Heart left ventricle (tissue), 16 donors: ENCODE measurements at regions not wholly inside any gene's neighbourhood (a gene's known extent, or its start where the extent isn't known, plus 50 kb on each side); places are given as distances from the start of the nearest gene placed in this dataset.

Experiments
- ATAC-seq, 4 donors: fragments of 200-7000 bp; cut with Tn5 transposase; one replicate each; pipeline ENCODE4 v1.9.1; 2020 to 2022; ENCODE audit warnings: moderate library complexity in 4 of 4, mild to moderate bottlenecking in 3 of 4, moderate number of reproducible peaks in 1 of 4
- DNase-seq, 5 donors: peaks; one replicate each; pipeline ENCODE4 v3.0.0-alpha.2; 2020
- H3K27ac ChIP-seq, 12 donors: fragments of 200-600 bp; sonication (generic) in 4 of 12; one replicate each; pipeline versions ENCODE4 v1.5.0 to v1.8.0; 2016 to 2022; ENCODE audit warnings: mild to moderate bottlenecking in 2 of 12
- H3K27me3 ChIP-seq, 9 donors: fragments of 200-600 bp; sonication (generic) in 2 of 9; one replicate each; pipeline versions ENCODE4 v1.5.1 to v1.8.0; 2016 to 2022; ENCODE audit warnings: mild to moderate bottlenecking in 3 of 9
- H3K36me3 ChIP-seq, 9 donors: fragments of 200-600 bp; sonication (generic) in 2 of 9; one replicate each; pipeline versions ENCODE4 v1.5.0 to v1.8.0; 2018 to 2022; ENCODE audit warnings: mild to moderate bottlenecking in 2 of 9
- H3K4me1 ChIP-seq, 12 donors: fragments of 200-600 bp; sonication (generic) in 4 of 12; one replicate each; pipeline versions ENCODE4 v1.5.0 to v1.8.0; 2016 to 2022; ENCODE audit warnings: mild to moderate bottlenecking in 3 of 12
- H3K4me3 ChIP-seq, 12 donors: fragments of 200-600 bp; sonication (generic) in 4 of 12; one replicate each; pipeline versions ENCODE4 v1.5.0 to v1.8.0; 2017 to 2022; ENCODE audit warnings: mild to moderate bottlenecking in 9 of 12, moderate library complexity in 4 of 12
- H3K9me3 ChIP-seq, 12 donors: fragments of 200-600 bp; sonication (generic) in 4 of 12; one replicate each; pipeline versions ENCODE4 v1.5.0 to v1.8.0; 2016 to 2022; ENCODE audit warnings: mild to moderate bottlenecking in 1 of 12
- POLR2A ChIP-seq, 2 donors: fragments of 450-650 bp; IDR thresholded peaks; one replicate each; pipeline ENCODE4 v1.6.1; 2017; ENCODE audit warnings: antibody characterized with exemption in 2 of 2, mild to moderate bottlenecking in 2 of 2, moderate library complexity in 2 of 2
- WGBS, 4 donors: extraction: QIAGEN DNeasy Blood & Tissue Kit in 2 of 4; methylation state at CpG; one replicate each; pipeline versions ENCODE4 v1.1.5 to v1.1.7; 2013 to 2018; 5-methylcytosine and 5-hydroxymethylcytosine counted together
- intact Hi-C, 10 donors: fragments of 100-400 bp; cut with DNase I; formaldehyde crosslinking; loops; one replicate each; pipeline versions ENCODE4 v1.11.1 to v1.14.2; 2022
- TF ChIP-seq, protein P1 (sequence below), 12 donors: fragments of 200-600 bp; sonication (generic) in 4 of 12; IDR thresholded peaks; one replicate each; pipeline versions ENCODE4 v1.5.0 to v1.8.0; 2018 to 2022; ENCODE audit warnings: antibody characterized with exemption in 12 of 12, mild to moderate bottlenecking in 5 of 12
- donor health status: ischemic (EF 13 %, LVEDD 7.1; RV severe dilation, severe dysfunction).
- donor health status: healthy with polysubstance abuse.
- donor health status: DM: no; HTN: yes; CAD: no.
- donor health status: DM: no; HTN: no; CAD: no.
- donor health status: ischemic (EF 25% LVEDD 6.9; RV normal size, moderate dysfunction).
- donor health status: ischemic (EF 25% LVEDD 5.7; RV mildly dilated, moderate dysfunction).
- donor health status: healthy.
- donor health status: DM: yes; HTN: yes; CAD: no.
- donor health status: ischemic (EF 35%, LVEDD 5.7; RV mildly dilated, moderate dysfunction).
- donor health status: nonischemic (EF 11% LVEDD 7.7; RV severe dilation, severe dysfunction).
- donor health status: DM: yes; HTN: yes; CAD: no.
- donor health status: PGD.
- donor health status: ischemic (EF 29% LVEDD 5.4; RV normal size, mild dysfunction).
- donor health status: nonischemic (EF 23%, LVEDD 6.1; RV moderate dilation, normal function).

DNA sequence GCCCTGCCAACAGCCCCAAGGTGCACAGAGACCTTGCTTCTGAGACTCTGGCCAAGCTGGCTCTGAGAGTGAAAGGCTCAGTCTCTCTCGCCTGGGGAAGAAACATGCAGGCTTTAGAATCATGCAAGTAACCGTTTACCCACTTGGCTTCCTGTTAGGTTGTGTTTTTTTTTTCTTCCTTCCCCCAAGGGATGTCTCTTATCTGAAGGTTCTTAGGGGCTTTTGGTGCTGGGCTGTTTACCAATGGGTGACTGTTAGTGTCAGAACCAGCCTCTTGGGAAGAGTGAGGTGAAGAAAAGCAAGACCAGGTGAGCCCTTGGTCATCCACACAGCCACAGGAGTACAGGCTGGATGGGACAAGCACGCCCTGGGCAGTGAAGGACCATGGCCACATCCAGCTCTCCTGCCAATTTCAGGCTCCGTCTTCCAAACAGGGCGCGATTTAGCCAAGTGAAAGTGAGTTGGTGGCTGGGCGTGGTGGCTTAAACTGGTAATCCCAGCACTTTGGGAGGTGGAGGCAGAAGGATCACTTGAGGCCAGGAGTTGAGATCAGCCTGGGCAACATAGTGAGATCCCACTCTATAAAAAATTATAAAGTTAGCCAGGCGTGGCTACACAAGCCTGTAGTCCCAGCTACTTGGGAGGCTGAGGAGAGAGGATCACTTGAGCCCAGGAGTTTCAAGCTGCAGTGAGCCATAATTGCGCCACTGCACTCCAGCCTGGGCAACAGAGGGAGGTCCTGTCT lies 76.3 kb upstream of the CUX1 start:
- H3K4me3 ChIP-seq, result no peak overlapping the region
- WGBS, 4 donors, result 70 to 74% (median 73%) methylated on average over 9 of the region's 9 CpGs
- intact Hi-C loops, result loop anchor here in 6 of 10 donors (5.0 kb wide), 4 partner anchors 71 to 531 kb away; partner anchors contain the start of gene CUX1 (in 1 of the 6)
- peaks cover 0 to 8% (median 0%) of the 10 kb centered on the region in 9 donors for H3K27me3 ChIP-seq
- no peaks in the 10 kb centered on the region for H3K9me3 ChIP-seq
- H3K4me1 ChIP-seq, result peaks cover 0 to 30% (median 3%) of the 10 kb centered on the region in 12 donors
- TF ChIP-seq, protein P1, sequence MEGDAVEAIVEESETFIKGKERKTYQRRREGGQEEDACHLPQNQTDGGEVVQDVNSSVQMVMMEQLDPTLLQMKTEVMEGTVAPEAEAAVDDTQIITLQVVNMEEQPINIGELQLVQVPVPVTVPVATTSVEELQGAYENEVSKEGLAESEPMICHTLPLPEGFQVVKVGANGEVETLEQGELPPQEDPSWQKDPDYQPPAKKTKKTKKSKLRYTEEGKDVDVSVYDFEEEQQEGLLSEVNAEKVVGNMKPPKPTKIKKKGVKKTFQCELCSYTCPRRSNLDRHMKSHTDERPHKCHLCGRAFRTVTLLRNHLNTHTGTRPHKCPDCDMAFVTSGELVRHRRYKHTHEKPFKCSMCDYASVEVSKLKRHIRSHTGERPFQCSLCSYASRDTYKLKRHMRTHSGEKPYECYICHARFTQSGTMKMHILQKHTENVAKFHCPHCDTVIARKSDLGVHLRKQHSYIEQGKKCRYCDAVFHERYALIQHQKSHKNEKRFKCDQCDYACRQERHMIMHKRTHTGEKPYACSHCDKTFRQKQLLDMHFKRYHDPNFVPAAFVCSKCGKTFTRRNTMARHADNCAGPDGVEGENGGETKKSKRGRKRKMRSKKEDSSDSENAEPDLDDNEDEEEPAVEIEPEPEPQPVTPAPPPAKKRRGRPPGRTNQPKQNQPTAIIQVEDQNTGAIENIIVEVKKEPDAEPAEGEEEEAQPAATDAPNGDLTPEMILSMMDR (IDR thresholded peaks at IDR 0.05), result no peak
- no peak for TF ChIP-seq POLR2A (IDR thresholded peaks at IDR 0.05)
- ATAC-seq, result no peak
- H3K27ac ChIP-seq, result no peak overlapping the region
- H3K36me3 ChIP-seq, result no peaks in the 10 kb centered on the region
- DNase-seq, result no peak

DNA sequence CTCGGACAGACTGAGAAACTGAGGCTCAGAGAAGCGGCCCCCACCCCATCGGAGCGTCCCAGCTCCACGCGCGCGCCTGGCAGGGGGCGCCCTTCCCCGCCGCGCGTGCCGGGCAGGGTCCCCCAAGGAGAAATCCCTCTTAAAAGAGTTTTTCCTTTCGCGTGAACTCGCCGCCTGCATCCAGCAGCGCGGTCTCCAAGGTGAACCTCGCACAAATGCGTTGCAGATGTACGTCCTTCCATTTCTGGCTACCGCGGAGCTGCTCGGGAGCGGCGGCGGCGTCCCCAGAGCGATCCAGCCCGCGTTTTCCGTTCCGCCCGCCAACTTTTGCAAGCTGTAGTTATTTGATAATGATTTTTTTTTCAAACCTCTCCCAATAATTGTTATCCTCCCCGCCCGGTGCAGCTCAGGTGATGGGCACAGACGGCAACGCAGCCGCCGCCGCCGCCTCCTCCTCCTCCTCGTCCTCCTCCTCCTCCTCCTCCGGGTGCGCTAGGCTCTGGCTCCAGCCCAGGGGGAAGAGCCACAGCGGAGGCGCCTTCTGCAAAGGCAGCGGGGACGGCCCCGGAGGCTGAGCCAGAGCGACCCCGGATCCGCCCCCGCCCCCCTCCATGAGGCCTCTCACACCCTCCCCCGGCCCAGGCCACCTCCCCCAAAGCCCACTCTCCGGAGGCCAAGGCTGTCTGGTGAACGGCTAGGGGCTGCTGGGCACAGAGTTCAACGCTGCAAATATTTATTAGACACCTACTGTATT lies 74.0 kb upstream of the CUX1 start:
- no peaks in the 10 kb centered on the region for H3K36me3 ChIP-seq
- peaks cover 0 to 19% (median 4%) of the 10 kb centered on the region in 9 donors for H3K27me3 ChIP-seq
- H3K27ac ChIP-seq, result no peak overlapping the region
- peaks cover 0 to 34% (median 3%) of the 10 kb centered on the region in 12 donors for H3K4me1 ChIP-seq
- ATAC-seq (peak; percentile 33 to 85 (median 64)), DNase-seq (peak; percentile 31 to 72 (median 48))
- intact Hi-C loops, result loop anchor here in 9 of 10 donors (1.0 to 5.0 kb wide), 6 partner anchors 69 to 529 kb away; partner anchors contain the start of gene CUX1 (in 1 of the 9)
- peak overlapping the region; percentile 29 to 68 (median 51) for H3K4me3 ChIP-seq
- no peaks in the 10 kb centered on the region for H3K9me3 ChIP-seq
- WGBS, 4 donors, result 1% methylated on average over 54 to 60 of the region's 60 CpGs
- TF ChIP-seq, protein P1 (IDR thresholded peaks at IDR 0.05), result peak; percentile 36 to 77 (median 64)
- TF ChIP-seq POLR2A (IDR thresholded peaks at IDR 0.05), result no peak

DNA sequence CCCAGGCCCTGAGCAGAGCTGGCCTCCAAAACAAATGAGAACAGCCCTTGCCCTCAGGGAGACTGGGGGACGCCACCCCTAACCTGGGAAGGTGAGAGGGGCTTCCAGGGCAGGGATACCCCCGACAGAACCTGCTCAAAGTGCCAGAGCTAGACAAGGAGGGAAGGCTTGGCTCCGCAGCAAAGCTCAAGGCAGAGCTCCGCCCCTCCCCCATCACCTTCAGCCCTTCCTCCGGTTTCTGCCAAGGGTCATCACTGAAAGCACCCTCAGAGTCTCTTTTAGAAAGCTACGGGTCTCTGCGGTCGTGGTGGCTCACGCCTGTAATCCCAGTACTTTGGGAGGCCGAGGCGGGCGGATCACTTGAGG lies 73.4 kb upstream of the CUX1 start:
- ATAC-seq (peak in 1 of 4 donors; percentile 23), DNase-seq (no peak)
- Histone ChIP-seq H3K36me3 (no peaks in the 10 kb centered on the region), H3K9me3 (no peaks in the 10 kb centered on the region), H3K27me3 (peaks cover 0 to 20% (median 4%) of the 10 kb centered on the region in 9 donors), H3K4me3 (peak overlapping the region in 7 of 12 donors; percentile 45 to 68 (median 55)), H3K4me1 (peaks cover 0 to 34% (median 3%) of the 10 kb centered on the region in 12 donors), H3K27ac (no peak overlapping the region)
- 74 to 76% (median 74%) methylated on average over 11 to 12 of the region's 12 CpGs for WGBS, 4 donors
- intact Hi-C loops, result loop anchor here in 9 of 10 donors (1.0 to 5.0 kb wide), 6 partner anchors 68 to 528 kb away; partner anchors contain the start of gene CUX1 (in 1 of the 9)
- no peak for TF ChIP-seq POLR2A (IDR thresholded peaks at IDR 0.05)
- TF ChIP-seq, protein P1 (IDR thresholded peaks at IDR 0.05), result no peak

GRCh38 chr7:101744588-101744987 lies 72.8 kb upstream of the CUX1 start:
- Histone ChIP-seq H3K9me3 (no peaks in the 10 kb centered on the region), H3K36me3 (no peaks in the 10 kb centered on the region), H3K4me1 (peaks cover 0 to 34% (median 3%) of the 10 kb centered on the region in 12 donors), H3K4me3 (no peak overlapping the region), H3K27me3 (peaks cover 0 to 20% (median 4%) of the 10 kb centered on the region in 9 donors), H3K27ac (no peak overlapping the region)
- TF ChIP-seq POLR2A (IDR thresholded peaks at IDR 0.05), result no peak
- TF ChIP-seq, protein P1 (IDR thresholded peaks at IDR 0.05), result no peak
- 81 to 88% (median 86%) methylated on average over 5 of the region's 5 CpGs for WGBS, 4 donors
- ATAC-seq (no peak), DNase-seq (no peak)
- intact Hi-C loops, result loop anchor here in 6 of 10 donors (5.0 kb wide), 4 partner anchors 68 to 528 kb away; partner anchors contain the start of gene CUX1 (in 1 of the 6)
